A673 (cell line): ENCODE measurements at regions not wholly inside any gene's neighbourhood (a gene's known extent, or its start where the extent isn't known, plus 50 kb on each side); places are given as distances from the start of the nearest gene placed in this dataset.

Experiments
- CTCF ChIP-seq: fragments of 300-800, 200-600 bp; sonication (generic); conservative IDR thresholded peaks from 2 replicates; pipeline ENCODE4 v1.5.1; 2017; ENCODE audit warnings: low read depth, mild to moderate bottlenecking, antibody characterized with exemption, low read length, moderate library complexity, mixed read lengths
- EZH2 ChIP-seq: fragments of 200-600 bp; sonication (generic); IDR thresholded peaks from 2 replicates; pipeline ENCODE4 v1.6.1; 2017; ENCODE audit warnings: borderline replicate concordance, low read depth, mild to moderate bottlenecking, mixed read lengths, antibody characterized with exemption, low read length; ENCODE audit not compliant: poor library complexity, severe bottlenecking

- TF ChIP-seq CTCF, result no peak
- no peak for TF ChIP-seq EZH2
Observed at GRCh38 chr17:77509599-77509998, 368.8 kb downstream of the SEC14L1 start.
